ENCODE measurements at regions not wholly inside any gene's neighbourhood (a gene's known extent, or its start where the extent isn't known, plus 50 kb on each side); places are given as distances from the start of the nearest gene placed in this dataset.

DNA sequence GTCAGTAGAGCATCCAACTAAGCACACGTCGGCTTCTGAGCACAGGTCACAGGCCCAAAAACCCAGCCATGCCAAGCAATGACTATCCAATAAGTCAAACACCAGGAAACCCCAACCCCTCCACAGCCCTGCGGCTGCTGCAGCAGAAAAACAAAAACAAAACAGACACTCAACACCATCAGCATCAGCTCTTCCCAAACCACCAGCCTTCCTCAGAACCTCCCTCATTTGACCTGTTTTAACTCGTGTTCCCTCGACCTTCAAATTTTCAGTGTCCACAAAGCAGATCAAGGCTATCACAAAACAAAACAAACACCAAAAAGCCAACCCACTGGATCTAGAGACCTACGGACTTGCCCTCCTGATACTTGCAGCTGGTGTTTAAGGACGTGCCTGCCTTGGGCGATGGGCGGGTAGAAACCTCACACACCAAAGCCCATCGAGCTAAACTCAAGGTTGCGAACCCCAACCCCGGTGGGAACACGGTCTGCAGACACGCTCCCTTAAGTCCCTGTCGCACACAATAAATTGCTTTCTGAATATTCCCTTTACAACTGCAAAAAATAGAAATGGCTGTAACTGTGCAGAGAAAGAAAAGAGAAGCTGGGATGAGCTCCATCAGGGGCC, 247.1 kb upstream of the ANKRD55 start:
- no peaks in the 10 kb centered on the region for H3K9me3 ChIP-seq
- H3K27me3 ChIP-seq (replicated peaks; ENCODE audit: insufficient read depth): no peaks in the 10 kb centered on the region
- H3K36me3 ChIP-seq: no peaks in the 10 kb centered on the region
- WGBS: 35% methylated on average over 15 of the region's 15 CpGs
- intact Hi-C loops (cut with DNase I): loop anchor here (10.0 kb wide), 1 partner anchor 355 kb away; no protein-coding TSS in a partner anchor
- TF ChIP-seq POLR2A (IDR thresholded peaks at IDR 0.05) (no peak), POLR2AphosphoS5 (IDR thresholded peaks at IDR 0.05) (no peak)
- TF ChIP-seq, protein P1, sequence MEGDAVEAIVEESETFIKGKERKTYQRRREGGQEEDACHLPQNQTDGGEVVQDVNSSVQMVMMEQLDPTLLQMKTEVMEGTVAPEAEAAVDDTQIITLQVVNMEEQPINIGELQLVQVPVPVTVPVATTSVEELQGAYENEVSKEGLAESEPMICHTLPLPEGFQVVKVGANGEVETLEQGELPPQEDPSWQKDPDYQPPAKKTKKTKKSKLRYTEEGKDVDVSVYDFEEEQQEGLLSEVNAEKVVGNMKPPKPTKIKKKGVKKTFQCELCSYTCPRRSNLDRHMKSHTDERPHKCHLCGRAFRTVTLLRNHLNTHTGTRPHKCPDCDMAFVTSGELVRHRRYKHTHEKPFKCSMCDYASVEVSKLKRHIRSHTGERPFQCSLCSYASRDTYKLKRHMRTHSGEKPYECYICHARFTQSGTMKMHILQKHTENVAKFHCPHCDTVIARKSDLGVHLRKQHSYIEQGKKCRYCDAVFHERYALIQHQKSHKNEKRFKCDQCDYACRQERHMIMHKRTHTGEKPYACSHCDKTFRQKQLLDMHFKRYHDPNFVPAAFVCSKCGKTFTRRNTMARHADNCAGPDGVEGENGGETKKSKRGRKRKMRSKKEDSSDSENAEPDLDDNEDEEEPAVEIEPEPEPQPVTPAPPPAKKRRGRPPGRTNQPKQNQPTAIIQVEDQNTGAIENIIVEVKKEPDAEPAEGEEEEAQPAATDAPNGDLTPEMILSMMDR (IDR thresholded peaks at IDR 0.05): no peak
- peak overlapping the region; percentile 54 to 55 for H3K4me3 ChIP-seq
- no peak for DNase-seq (ENCODE audit: low spot score)
- H3K27ac ChIP-seq: peak overlapping the region; percentile 83 to 84
- no peaks in the 10 kb centered on the region for H3K4me1 ChIP-seq (replicated peaks)

DNA sequence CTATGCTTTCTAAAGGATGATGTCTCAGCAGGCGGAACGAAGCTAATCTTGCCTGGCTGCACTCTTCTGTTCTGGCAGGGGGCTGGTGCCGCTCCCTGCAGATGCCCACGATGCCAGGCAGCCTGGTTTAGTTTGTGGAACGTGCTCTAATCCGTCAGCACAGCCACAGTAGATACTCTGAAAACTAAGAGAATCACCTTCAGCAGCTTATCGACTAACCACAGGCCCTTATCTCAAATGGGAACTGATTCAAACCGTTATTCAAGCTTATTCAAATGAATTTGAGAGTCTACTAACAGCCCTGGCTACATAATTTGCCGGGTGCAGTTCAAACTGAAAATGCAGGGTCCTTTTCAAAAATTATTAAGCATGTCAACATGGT, 246.6 kb upstream of the ANKRD55 start:
- TF ChIP-seq, protein P1 (IDR thresholded peaks at IDR 0.05): no peak
- TF ChIP-seq POLR2AphosphoS5 (IDR thresholded peaks at IDR 0.05) (no peak), POLR2A (IDR thresholded peaks at IDR 0.05) (no peak)
- Histone ChIP-seq H3K9me3 (no peaks in the 10 kb centered on the region), H3K4me3 (no peak overlapping the region), H3K36me3 (no peaks in the 10 kb centered on the region), H3K4me1 (replicated peaks) (no peaks in the 10 kb centered on the region), H3K27ac (peak overlapping the region; percentile 83 to 84), H3K27me3 (replicated peaks; ENCODE audit: insufficient read depth) (no peaks in the 10 kb centered on the region)
- no peak for DNase-seq (ENCODE audit: low spot score)
- WGBS: 61% methylated on average over 9 of the region's 9 CpGs
- intact Hi-C loops (cut with DNase I): loop anchor here (10.0 kb wide), 3 partner anchors 205 to 355 kb away; partner anchors contain the start of gene MAP3K1

DNA sequence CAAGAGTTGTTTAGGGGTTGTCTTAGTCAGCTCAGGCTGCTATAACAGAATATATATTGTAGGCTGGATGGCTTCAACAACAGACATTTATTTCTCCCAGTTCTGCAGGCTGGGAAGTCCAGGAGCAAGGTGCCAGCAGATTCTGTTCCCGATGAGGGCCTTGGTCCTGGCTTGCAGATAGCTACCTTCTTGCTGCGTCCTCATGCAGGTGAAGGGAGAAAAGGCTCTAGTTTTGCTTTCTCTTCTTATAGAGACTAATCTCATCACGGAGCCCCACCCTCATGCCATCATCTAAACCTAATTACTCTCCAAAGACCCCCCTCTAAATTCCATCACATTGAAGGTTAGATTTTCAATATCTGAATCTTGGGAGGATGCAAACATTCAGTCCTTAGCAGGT, 246.0 kb upstream of the ANKRD55 start:
- Histone ChIP-seq H3K27me3 (replicated peaks; ENCODE audit: insufficient read depth) (no peaks in the 10 kb centered on the region), H3K27ac (no peak overlapping the region), H3K36me3 (no peaks in the 10 kb centered on the region), H3K4me3 (no peak overlapping the region), H3K4me1 (replicated peaks) (no peaks in the 10 kb centered on the region), H3K9me3 (no peaks in the 10 kb centered on the region)
- no peak for TF ChIP-seq POLR2A (IDR thresholded peaks at IDR 0.05)
- TF ChIP-seq, protein P1 (IDR thresholded peaks at IDR 0.05): no peak
- TF ChIP-seq POLR2AphosphoS5 (IDR thresholded peaks at IDR 0.05): no peak
- WGBS: 74% methylated on average over 3 of the region's 3 CpGs
- DNase-seq (ENCODE audit: low spot score): no peak
- intact Hi-C loops (cut with DNase I): loop anchor here (10.0 kb wide), 2 partner anchors 204 to 336 kb away; partner anchors contain the start of gene MAP3K1

DNA sequence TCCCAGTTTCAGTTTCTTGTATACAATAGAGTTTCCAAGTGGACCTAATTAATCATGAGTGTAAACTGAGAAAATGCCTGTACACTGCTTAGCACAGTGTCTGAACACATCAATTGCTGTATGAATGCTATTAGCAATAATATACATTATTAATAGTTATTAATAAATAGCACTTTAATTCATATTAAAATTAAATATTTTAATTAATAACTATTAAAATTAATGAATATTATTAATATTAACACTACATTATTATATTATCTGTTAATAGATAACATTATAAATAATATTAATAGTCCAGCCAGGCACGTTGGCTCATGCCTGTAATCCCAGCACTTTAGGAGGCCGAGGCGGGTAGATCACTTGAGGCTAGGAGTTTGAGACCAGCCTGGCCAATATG, 244.9 kb upstream of the ANKRD55 start:
- 97% methylated on average over 3 of the region's 3 CpGs for WGBS
- intact Hi-C loops (cut with DNase I): loop anchor here (10.0 kb wide), 2 partner anchors 203 to 337 kb away; partner anchors contain the start of gene MAP3K1
- no peaks in the 10 kb centered on the region for H3K4me1 ChIP-seq (replicated peaks)
- TF ChIP-seq, protein P1 (IDR thresholded peaks at IDR 0.05): no peak
- TF ChIP-seq POLR2A (IDR thresholded peaks at IDR 0.05) (no peak), POLR2AphosphoS5 (IDR thresholded peaks at IDR 0.05) (no peak)
- H3K27me3 ChIP-seq (replicated peaks; ENCODE audit: insufficient read depth): no peaks in the 10 kb centered on the region
- no peak overlapping the region for H3K27ac ChIP-seq
- no peak overlapping the region for H3K4me3 ChIP-seq
- no peaks in the 10 kb centered on the region for H3K36me3 ChIP-seq
- H3K9me3 ChIP-seq: no peaks in the 10 kb centered on the region
- DNase-seq (ENCODE audit: low spot score): no peak

DNA sequence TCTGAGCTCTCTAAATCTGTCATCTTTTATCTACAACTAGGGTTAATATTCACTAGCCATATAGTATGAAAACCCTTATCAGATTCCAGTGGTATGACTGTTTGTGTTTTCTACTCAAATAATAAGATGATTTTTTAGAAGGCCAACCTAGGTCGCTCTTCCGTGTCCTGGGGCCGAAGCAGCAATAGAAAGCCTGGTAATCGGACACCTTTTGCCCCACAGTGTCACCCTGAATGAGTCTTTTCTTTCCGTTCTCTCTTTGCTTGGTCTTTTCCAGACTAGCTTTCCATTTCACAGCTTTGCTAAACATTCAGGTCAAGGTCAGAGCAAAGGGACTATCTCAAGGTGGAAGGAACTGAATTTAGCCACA, 243.3 kb upstream of the ANKRD55 start:
- Histone ChIP-seq H3K27me3 (replicated peaks; ENCODE audit: insufficient read depth) (no peaks in the 10 kb centered on the region), H3K27ac (no peak overlapping the region), H3K36me3 (no peaks in the 10 kb centered on the region), H3K9me3 (no peaks in the 10 kb centered on the region), H3K4me1 (replicated peaks) (no peaks in the 10 kb centered on the region), H3K4me3 (no peak overlapping the region)
- WGBS: 73% methylated on average over 5 of the region's 5 CpGs
- DNase-seq (ENCODE audit: low spot score): no peak
- no peak for TF ChIP-seq POLR2AphosphoS5 (IDR thresholded peaks at IDR 0.05)
- TF ChIP-seq POLR2A (IDR thresholded peaks at IDR 0.05): no peak
- TF ChIP-seq, protein P1 (IDR thresholded peaks at IDR 0.05): no peak
- intact Hi-C loops (cut with DNase I): loop anchor here (10.0 kb wide), 2 partner anchors 202 to 338 kb away; partner anchors contain the start of gene MAP3K1

Data from prostate gland (tissue), 2 donors.